A549 (cell line): ENCODE measurements at regions not wholly inside any gene's neighbourhood (a gene's known extent, or its start where the extent isn't known, plus 50 kb on each side); places are given as distances from the start of the nearest gene placed in this dataset.

Experiments used
- ATAC-seq, 2 experiments: fragments of 200-7000 bp in 1 of 2; fragments of >200 bp in 1 of 2; cut with Nextera tagmentation in 1 of 2; cut with Tn5 transposase in 1 of 2; 3 replicates each; pipeline versions ENCODE4 v1.8.0 to v1.9.1; 2018 to 2020; ENCODE audit warnings: mild to moderate bottlenecking in 1 of 2, moderate library complexity in 1 of 2
- CTCF ChIA-PET: fragments of 300-600 bp; sonication (Branson Sonifier 250); formaldehyde crosslinking; extraction: SDS; loops from one replicate; lab custom pipeline; 2021; ENCODE audit warnings: antibody characterized with exemption, inconsistent platforms; lab: Yijun Ruan, JAX
- POLR2A ChIA-PET: fragments of 350-600 bp; formaldehyde crosslinking; extraction: SDS; loops from one replicate; lab custom pipeline; 2021; ENCODE audit warnings: antibody characterized with exemption, inconsistent platforms; lab: Yijun Ruan, JAX
- DNase-seq, 2 experiments: peaks; one replicate each; pipeline versions ENCODE4 v3.0.0 to v3.0.0-alpha.2; 2011 to 2016; ENCODE audit warnings: low read depth in 1 of 2, low spot score in 1 of 2
- FAIRE-seq: peaks from 2 replicates; lab custom pipeline; 2011; peaks lifted over from hg19 to GRCh38; lab: Jason Lieb, UNC
- H3K27ac ChIP-seq, 2 experiments: fragments of >200 bp; sonication (Bioruptor Twin); formaldehyde crosslinking; 3 replicates each; pipeline ENCODE4 v1.5.1; 2016 to 2017
- H3K4me1 ChIP-seq: fragments of >200 bp; sonication (Bioruptor Twin); formaldehyde crosslinking; 3 replicates; pipeline ENCODE4 v1.6.1; 2016
- H3K4me2 ChIP-seq: fragments of >200 bp; sonication (Bioruptor Twin); formaldehyde crosslinking; 3 replicates; pipeline ENCODE4 v1.6.1; 2016
- H3K4me3 ChIP-seq: fragments of >200 bp; sonication (Bioruptor Twin); formaldehyde crosslinking; 3 replicates; pipeline ENCODE4 v1.5.1; 2016
- H3K9me3 ChIP-seq: fragments of >200 bp; sonication (Bioruptor Twin); formaldehyde crosslinking; 3 replicates; pipeline ENCODE4 v1.6.1; 2016
- BHLHE40 ChIP-seq: IDR thresholded peaks from 2 replicates; pipeline ENCODE4 v1.6.1; 2012; ENCODE audit warnings: low read depth, low read length, inconsistent platforms
- EHMT2 ChIP-seq: fragments of 200-600 bp; sonication (generic); IDR thresholded peaks from 2 replicates; pipeline ENCODE4 v1.6.1; 2016; ENCODE audit warnings: antibody characterized with exemption, low read depth, mild to moderate bottlenecking, moderate library complexity
- EP300 ChIP-seq, 2 experiments: fragments of >200 bp; sonication (Bioruptor Twin); formaldehyde crosslinking; IDR thresholded peaks; 2 replicates in 1 of 2; 3 replicates in 1 of 2; pipeline ENCODE4 v1.6.1; 2016 to 2017
- FOSL2 ChIP-seq, 2 experiments: fragments of 450-650 bp in 1 of 2; fragments of >200 bp in 1 of 2; sonication (Bioruptor Twin) in 1 of 2; formaldehyde crosslinking; IDR thresholded peaks; 2 replicates each; pipeline versions ENCODE4 v1.5.0 to v1.6.1; 2016 to 2020; ENCODE audit warnings: mild to moderate bottlenecking in 1 of 2, moderate library complexity in 1 of 2
- HOXB5 ChIP-seq: fragments of 250-450 bp; sonication (Bioruptor Pico); IDR thresholded peaks from 2 replicates; pipeline ENCODE4 v1.5.0; 2020; ENCODE audit warnings: mild to moderate bottlenecking, moderate library complexity
- JUN ChIP-seq, 2 experiments: fragments of >200 bp; sonication (Bioruptor Twin); formaldehyde crosslinking; IDR thresholded peaks; 2 replicates in 1 of 2; 3 replicates in 1 of 2; pipeline ENCODE4 v1.6.1; 2016 to 2017
- NPAS2 ChIP-seq: fragments of 250-450 bp; sonication (Bioruptor Pico); IDR thresholded peaks from 2 replicates; pipeline ENCODE4 v1.8.0; 2022; ENCODE audit warnings: mild to moderate bottlenecking, moderate library complexity, borderline replicate concordance
- PHF8 ChIP-seq: fragments of 200-600 bp; sonication (generic); IDR thresholded peaks from 2 replicates; pipeline ENCODE4 v1.6.1; 2016; ENCODE audit warnings: low read depth, mild to moderate bottlenecking, antibody characterized with exemption, moderate library complexity, borderline replicate concordance
- SMC3 ChIP-seq: fragments of >200 bp; sonication (Bioruptor Twin); formaldehyde crosslinking; IDR thresholded peaks from 3 replicates; pipeline ENCODE4 v1.6.1; 2018; ENCODE audit warnings: inconsistent platforms
- TFCP2L1 ChIP-seq: fragments of 250-450 bp; sonication (Bioruptor Pico); IDR thresholded peaks from 2 replicates; pipeline ENCODE4 v1.5.0; 2021; ENCODE audit warnings: mild to moderate bottlenecking
- ZC3H11A ChIP-seq: fragments of 450-650 bp; IDR thresholded peaks from 2 replicates; pipeline ENCODE4 v1.6.1; 2014; ENCODE audit warnings: antibody characterized with exemption, mild to moderate bottlenecking
- ZFP36 ChIP-seq: fragments of 450-650 bp; IDR thresholded peaks from 2 replicates; pipeline ENCODE4 v1.6.1; 2014; ENCODE audit warnings: borderline replicate concordance; ENCODE audit not compliant: partially characterized antibody
- WGBS: methylation state at CpG from one replicate; pipeline ENCODE4 v1.1.6; 2017; ENCODE audit errors: missing lambda C conversion rate; 5-methylcytosine and 5-hydroxymethylcytosine counted together
- TF ChIP-seq, protein P1 (sequence below): fragments of 250-450 bp; sonication (Bioruptor Pico); IDR thresholded peaks from 2 replicates; pipeline ENCODE4 v1.5.0; 2020; ENCODE audit warnings: low read depth, mild to moderate bottlenecking, moderate library complexity
- TF ChIP-seq, protein P2 (sequence below): IDR thresholded peaks from 2 replicates; pipeline ENCODE4 v1.6.1; 2012
- TF ChIP-seq, protein P3 (sequence below): fragments of 200-600 bp; sonication (generic); IDR thresholded peaks from 2 replicates; pipeline ENCODE4 v1.6.1; 2016; ENCODE audit warnings: antibody characterized with exemption, mild to moderate bottlenecking, moderate library complexity

DNA sequence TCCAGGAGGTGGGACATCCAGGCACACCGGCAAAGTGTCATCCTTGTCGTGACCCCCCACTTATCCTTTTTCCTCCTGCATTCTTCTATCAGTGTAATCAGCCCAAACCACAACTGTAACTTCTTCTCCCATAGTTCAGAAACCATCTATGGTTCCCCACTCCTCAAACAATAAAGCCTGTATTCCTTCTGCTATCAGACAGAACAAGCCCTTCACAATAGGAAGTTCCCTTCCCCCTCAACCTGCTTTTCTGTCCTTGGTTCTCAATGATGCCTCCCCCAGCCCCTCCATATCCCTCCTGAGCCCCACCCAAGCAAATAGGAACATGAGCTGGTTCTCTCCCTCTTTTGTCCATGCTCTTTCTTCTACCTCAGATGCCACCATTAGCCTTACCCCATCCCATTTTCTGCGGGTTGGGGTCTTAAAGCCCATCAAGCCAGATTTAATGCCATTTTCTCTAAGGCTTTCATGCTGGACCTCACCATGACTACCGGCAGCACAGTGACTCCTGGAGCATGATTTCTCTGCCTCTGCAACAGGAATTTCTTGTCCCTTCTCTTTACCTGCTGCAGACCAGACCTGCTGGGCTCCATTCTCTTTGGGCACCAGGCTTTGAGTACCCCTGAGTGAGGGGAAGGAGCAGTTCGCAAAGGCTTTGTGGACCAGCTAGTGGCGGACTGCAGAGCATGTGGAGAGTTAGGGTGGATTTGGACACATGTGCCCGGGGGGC lies 92.8 kb upstream of the PAX2 start (continued):
- TF ChIP-seq, protein P1, sequence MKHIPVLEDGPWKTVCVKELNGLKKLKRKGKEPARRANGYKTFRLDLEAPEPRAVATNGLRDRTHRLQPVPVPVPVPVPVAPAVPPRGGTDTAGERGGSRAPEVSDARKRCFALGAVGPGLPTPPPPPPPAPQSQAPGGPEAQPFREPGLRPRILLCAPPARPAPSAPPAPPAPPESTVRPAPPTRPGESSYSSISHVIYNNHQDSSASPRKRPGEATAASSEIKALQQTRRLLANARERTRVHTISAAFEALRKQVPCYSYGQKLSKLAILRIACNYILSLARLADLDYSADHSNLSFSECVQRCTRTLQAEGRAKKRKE (CRISPR knock-in tag) = no peak
- TF ChIP-seq SMC3 = no peak

DNA sequence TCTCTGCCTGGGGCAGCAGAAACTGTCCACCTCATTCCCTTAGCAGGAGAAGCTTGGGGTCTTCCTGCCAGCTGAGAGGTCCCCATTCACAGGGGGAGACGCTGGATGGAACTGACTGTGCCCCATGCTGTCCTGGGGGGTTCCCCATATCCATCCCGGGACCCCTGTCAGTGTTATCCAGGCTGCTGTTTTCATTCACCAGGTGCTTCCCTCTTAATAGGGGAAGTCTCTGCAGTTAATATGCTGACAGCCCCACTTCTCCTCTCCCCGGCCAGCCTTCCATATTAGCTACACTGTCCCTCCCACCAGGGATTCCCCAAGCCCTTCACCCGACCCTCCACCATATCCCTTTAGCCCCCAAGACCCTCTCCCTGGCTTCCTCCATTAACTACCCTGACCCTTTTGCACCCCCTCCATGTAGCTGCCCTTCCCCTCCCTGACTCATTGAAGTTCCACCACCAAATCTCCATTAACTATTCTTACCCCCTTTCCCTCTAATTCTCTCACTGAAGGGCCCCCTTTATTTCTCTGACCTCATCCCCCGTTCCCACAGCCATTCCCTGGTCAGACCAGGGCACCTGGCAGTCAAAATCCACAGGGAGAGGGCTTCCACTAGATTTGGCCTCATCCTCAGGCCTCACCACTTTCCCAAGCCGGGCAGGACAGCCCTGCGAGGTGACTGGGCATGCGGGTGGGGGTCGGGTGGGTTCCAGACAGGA lies 92.0 kb upstream of the PAX2 start:
- Histone ChIP-seq H3K4me3 (peak overlapping the region; percentile 56; the same call in 2 of the 3 replicates), H3K27ac (peak overlapping the region in 1 of 2 experiments; percentile 53; a peak in 1 of 6 replicates), H3K4me2 (peak overlapping the region; percentile 98), H3K4me1 (peaks cover 23% of the 10 kb centered on the region; the same call in 2 of the 3 replicates)
- POLR2A ChIA-PET = no interaction called here
- no peak for DNase-seq
- no peak for ATAC-seq
- FAIRE-seq = no peak
- CTCF ChIA-PET = interaction anchor here (1.0 to 2.3 kb wide), 3 partner anchors 10 to 90 kb away, joined by 5 read pairs; no protein-coding TSS in a partner anchor
- TF ChIP-seq HOXB5 (no peak), EHMT2 (no peak), TFCP2L1 (CRISPR knock-in tag) (no peak), ZFP36 (no peak), BHLHE40 (no peak), ZC3H11A (no peak), JUN (IDR thresholded peaks at IDR 0.05) (no peak), PHF8 (no peak)
- TF ChIP-seq, protein P2, sequence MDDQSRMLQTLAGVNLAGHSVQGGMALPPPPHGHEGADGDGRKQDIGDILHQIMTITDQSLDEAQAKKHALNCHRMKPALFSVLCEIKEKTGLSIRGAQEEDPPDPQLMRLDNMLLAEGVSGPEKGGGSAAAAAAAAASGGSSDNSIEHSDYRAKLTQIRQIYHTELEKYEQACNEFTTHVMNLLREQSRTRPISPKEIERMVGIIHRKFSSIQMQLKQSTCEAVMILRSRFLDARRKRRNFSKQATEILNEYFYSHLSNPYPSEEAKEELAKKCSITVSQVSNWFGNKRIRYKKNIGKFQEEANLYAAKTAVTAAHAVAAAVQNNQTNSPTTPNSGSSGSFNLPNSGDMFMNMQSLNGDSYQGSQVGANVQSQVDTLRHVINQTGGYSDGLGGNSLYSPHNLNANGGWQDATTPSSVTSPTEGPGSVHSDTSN = no peak
- TF ChIP-seq, protein P1 (CRISPR knock-in tag) = no peak
- TF ChIP-seq, all 56 proteins: peak for 0
- 5% methylated on average over 7 of the region's 9 CpGs for WGBS
- H3K9me3 ChIP-seq = peaks cover 2% of the 10 kb centered on the region; the same call in 1 of the 3 replicates

DNA sequence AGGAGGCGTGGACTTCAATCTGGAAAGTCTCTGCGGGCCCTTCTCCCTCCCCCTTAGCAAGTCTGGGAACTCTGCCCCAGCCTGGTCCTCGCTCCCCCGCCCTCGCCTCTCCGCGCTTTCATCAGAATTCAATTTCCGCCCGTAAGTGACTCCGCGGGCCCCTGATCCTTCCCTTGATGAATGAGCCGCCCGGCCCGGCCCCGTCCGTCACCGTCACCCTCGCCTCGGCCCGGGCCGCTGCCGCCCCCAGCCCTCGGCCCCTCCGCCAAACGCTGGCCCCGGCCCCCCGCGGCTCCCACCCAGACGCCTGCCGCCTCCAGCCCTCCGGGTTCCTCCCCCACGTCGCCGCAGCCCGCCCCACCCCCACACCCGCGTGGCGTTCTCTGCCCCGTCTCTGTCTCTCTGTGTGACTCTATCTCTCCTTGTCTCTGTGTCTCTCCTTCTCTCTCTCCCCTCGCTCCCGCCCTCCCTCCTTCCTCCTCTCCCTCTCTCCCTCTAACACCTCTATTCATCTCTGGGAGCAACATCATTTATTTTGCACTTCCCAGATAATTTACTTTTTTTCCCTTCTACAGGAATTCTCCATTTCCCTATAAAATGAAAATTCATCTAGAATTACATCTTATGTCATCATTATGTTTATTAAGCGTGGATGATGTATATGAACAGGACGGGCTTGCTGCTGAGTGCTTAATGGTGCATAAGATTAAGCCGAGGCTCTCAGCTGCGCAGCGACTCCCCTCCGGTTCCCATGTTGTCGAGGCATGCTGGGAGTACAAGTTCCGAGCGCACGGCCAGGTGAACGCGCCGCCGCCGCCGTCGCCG lies 91.2 kb upstream of the PAX2 start:
- peak overlapping the region; percentile 98 for H3K4me2 ChIP-seq
- H3K4me3 ChIP-seq = peak overlapping the region; percentile 56; the same call in 2 of the 3 replicates
- no peak for FAIRE-seq

More for the DNA sequence above, 91.2 kb upstream of the PAX2 start:
- Histone ChIP-seq H3K4me1 (peaks cover 23% of the 10 kb centered on the region; the same call in 2 of the 3 replicates), H3K27ac (peak overlapping the region in 1 of 2 experiments; percentile 53; a peak in 2 of 6 replicates), H3K9me3 (peaks cover 2% of the 10 kb centered on the region; the same call in 1 of the 3 replicates)
- POLR2A ChIA-PET = no interaction called here
- no peak for TF ChIP-seq NPAS2
- TF ChIP-seq, protein P3, sequence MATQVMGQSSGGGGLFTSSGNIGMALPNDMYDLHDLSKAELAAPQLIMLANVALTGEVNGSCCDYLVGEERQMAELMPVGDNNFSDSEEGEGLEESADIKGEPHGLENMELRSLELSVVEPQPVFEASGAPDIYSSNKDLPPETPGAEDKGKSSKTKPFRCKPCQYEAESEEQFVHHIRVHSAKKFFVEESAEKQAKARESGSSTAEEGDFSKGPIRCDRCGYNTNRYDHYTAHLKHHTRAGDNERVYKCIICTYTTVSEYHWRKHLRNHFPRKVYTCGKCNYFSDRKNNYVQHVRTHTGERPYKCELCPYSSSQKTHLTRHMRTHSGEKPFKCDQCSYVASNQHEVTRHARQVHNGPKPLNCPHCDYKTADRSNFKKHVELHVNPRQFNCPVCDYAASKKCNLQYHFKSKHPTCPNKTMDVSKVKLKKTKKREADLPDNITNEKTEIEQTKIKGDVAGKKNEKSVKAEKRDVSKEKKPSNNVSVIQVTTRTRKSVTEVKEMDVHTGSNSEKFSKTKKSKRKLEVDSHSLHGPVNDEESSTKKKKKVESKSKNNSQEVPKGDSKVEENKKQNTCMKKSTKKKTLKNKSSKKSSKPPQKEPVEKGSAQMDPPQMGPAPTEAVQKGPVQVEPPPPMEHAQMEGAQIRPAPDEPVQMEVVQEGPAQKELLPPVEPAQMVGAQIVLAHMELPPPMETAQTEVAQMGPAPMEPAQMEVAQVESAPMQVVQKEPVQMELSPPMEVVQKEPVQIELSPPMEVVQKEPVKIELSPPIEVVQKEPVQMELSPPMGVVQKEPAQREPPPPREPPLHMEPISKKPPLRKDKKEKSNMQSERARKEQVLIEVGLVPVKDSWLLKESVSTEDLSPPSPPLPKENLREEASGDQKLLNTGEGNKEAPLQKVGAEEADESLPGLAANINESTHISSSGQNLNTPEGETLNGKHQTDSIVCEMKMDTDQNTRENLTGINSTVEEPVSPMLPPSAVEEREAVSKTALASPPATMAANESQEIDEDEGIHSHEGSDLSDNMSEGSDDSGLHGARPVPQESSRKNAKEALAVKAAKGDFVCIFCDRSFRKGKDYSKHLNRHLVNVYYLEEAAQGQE = no peak
- TF ChIP-seq EP300 (IDR thresholded peaks at IDR 0.05) = no peak
- no peak for TF ChIP-seq FOSL2 (IDR thresholded peaks at IDR 0.05)
- TF ChIP-seq FOSL2 (CRISPR knock-in tag; IDR thresholded peaks at IDR 0.05) = no peak
- CTCF ChIA-PET = interaction anchor here (0.6 to 2.3 kb wide), 3 partner anchors 17 to 121 kb away, joined by 3 to 5 read pairs (median 3); no protein-coding TSS in a partner anchor
- DNase-seq = no peak
- peak in 1 of 2 experiments; percentile 11; a peak in 1 of 6 replicates for ATAC-seq
- WGBS = 31% methylated on average over 32 of the region's 59 CpGs
